T-helper 1 cell (primary cell): ENCODE measurements at regions not wholly inside any gene's neighbourhood (a gene's known extent, or its start where the extent isn't known, plus 50 kb on each side); places are given as distances from the start of the nearest gene placed in this dataset.
"Not testable (repeated sequence)": the region's sequence is repeated elsewhere in the genome, so short reads cannot be mapped to it uniquely, and the experiment has no call there.

Experiments used
- DNase-seq, 5 donors: peaks; one replicate each; pipeline ENCODE4 v3.0.0-alpha.2; 2012 to 2020

DNA sequence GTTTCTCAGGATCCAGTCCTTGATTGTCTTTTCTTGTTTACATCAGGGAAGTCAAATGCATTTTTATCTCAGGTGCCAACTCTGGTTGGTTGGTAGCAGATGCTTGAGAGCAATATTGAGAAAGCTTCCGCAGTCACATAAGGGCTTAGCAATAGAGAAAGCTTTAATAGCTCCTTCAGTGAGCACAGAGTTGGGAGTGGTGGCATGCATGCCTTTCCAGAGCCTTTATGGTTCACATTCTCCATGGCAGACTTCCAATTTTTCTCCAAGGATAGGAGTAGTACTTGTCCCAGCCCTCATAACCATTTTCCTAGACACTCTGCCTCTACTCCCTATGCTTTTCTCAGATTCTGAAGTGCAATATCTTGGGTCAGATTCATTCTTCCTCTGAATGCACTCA is 280.4 kb downstream of the AEBP2 start:
- DNase-seq, result no peak

DNA sequence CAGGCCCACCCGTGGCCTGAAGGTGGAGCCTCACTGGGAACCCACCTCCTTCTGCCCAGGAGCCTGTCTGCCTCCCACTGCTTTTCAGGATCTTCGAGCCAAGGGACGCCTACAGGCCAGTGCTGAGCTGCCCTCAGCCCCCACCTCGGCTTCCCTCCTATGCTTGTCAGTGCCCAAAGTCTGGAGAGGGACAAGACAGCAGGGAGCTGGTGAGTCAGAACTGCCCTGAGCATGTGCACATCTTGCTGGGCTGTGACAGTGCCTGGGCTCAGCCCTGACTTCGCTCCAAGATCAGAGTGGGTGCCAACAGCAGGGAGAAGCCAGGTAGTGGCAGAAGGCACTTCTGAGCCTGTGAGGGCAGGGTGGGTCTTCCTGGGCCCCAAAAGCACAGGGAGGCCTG is 286.8 kb downstream of the AEBP2 start:
- no peak for DNase-seq

DNA sequence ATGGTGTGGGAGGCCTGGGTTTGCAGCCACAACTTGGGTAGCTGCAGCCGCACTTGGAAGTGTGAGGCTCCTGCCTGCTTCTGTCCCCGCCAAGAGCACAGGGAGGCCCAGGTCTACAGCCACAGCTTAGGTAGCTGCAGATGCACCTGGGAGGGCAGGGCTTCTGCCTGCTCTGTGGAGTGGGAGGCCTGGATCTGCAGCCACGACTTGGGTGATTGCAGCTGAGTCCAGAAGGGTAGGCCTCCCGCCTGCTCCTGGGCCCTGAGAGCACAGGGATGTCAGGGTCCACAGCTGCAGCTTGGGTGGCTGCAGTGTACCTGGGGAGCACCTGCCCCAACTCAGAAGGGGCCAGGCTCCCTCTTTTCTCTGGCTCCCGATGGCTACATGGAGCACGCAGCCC is 287.3 kb downstream of the AEBP2 start:
- no peak for DNase-seq

DNA sequence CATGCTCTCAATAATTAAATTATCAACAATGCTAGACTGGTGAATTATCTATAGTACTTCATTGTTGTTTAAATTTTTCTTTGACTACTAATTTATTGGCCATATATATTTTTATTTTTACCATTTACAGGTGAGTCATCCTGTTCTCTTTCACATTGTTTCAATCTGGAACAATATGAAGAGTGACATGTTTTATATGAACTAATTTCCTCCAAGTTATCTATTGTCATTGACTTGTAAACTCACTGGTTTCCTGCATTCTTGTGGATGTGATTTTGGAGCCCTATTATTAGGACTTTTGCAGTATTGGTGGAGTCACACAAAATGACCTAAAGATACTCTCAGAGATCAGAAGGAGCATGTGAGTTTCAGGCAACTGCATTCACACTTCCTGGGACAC is 297.7 kb downstream of the AEBP2 start:
- no peak for DNase-seq

DNA sequence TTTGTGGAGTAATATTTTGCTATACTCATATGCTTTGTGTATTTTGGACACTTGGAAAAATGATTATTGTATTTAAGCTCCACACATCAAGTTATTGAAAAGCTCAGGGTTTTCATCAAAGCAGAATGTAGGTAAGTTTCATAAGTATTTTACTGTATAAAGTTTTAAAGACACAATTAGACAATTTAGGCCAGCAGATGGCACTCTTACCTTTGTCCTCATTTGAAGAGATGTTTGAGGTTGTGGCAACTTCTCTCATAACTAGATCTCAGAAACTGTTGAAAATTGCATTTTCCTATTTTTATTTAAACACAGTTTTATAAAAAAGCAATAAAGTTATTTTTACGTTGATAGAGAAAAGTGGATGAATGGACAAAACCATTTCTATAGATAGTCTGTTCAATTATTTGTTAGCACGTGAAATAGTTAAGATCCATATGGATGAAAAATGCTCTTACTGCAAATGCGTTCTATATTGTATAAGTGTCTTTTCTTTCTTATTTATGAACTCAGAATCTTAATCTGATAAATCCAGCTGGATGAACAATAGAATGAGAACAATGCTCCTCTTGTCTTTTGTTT is 300.0 kb downstream of the AEBP2 start:
- DNase-seq, result peak in 1 of 5 donors; percentile 30

DNA sequence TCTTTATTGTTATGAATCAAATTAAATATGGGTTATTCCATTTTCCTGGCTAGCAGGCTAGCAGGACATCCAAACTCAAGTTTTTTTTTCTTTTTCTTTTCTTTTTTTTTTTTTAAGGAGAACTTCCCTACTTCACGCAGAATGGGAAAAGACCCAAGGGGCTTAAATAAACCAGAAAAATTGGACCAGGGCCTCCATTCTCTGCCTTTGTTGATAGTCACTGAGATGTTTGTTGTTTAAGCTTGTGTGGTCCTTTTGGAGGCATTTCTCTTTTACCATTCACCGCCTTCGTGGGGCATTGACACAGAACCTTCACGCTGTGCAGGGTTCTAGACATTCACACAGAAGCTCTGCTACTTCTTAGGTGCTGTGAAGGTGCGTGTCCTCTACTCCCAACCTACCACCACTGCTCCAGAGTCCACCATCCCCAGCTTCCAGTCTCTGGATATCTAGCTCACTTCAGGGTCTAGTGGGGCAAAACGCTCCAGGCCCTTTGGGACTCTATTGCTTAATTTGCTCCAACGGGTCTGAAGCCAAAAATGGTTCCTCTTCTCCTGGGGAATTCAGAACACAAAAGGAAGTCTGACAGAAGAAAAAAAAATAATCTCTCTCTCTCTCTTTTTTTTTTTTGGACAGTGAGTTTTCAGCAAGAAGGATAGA is 301.3 kb downstream of the AEBP2 start:
- DNase-seq, result no peak

DNA sequence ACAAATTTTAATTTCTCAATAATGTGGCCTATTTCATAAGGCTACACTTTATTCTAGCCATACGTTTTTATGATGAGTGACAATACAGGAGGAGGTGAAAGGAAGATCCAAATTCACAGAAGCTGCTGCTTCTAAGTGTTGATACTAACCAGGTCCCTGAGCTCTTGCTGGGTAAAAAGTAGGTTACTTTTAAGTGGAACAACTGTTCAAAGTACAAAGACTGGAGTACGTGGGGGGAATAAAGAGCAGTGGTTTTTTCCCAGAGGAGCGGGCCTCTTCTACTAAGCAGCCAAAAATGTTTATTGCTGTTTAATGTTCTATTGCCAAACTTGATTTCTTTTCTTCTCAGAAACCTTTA is 301.8 kb downstream of the AEBP2 start:
- DNase-seq, result no peak

DNA sequence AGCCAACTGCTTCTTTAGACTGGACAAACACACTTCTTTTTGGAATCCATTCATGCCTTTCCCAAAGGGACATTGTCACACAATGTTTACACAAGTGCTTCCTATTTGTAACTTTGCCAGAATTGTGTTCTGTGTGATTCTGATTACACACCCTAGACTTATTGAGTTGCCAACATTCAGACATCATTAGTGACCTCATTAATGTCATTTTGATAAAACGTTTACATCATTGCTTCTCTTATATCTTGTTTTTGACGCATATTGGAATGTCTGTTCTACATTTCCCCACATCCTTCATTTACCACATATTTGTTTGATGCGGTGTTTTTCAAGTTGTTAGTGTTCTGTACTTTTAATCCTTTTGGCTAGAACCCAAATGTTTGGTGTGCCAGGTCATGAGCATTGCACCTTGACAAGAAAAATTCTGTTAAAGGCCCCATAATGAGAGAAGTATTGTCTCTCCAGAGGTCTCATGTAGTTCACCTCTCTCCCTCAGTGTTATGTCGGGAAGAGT is 305.5 kb downstream of the AEBP2 start:
- no peak for DNase-seq

DNA sequence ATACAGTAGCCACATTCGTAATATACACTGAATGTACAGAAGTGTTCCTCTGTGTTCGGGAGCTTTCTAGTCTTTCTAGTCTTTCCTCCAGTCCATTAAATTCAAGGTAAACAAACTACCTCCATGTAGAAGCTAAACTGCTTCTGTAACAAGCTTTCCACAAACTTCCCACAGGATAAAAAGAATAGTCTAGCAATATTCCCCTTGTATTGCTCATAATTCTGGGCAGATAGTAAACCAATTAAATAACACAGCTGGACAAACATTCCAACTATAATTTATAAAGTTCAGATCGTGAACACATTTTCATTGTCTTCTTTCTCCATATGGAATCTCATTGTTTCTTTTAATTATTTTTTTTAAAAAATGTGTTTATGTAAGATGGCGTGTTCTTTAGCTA is 307.2 kb downstream of the AEBP2 start:
- no peak for DNase-seq

DNA sequence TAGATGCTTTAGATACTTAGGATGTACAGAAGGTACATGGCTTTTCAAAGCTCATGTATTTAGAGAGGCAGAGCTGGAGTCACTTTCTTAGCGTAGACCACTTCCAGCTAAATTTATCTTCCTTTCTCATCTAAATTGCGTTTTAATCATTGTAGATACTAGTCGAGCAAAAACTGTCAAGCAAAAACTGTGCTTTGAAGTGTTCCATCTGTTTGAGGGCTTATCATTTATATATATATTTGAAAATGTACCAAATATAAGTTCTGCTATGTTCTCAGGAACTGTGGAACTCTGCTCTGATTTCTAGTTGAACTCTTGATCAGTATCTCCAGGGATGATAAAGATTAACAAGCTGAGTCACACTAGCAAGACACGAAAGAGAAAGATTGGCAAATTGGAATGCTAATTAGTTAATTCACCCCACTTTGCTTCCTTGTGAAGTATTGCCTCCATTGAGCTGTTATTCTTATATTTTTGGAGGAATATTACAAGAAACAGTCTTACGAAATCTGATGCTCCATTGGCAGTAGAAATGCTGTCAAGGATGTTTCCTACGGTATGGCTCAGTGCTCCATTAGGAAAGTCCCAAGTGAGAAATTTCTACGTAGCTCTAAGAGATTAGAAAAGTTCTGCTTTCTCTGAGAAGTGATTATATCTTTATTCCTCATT is 310.7 kb downstream of the AEBP2 start:
- no peak for DNase-seq

DNA sequence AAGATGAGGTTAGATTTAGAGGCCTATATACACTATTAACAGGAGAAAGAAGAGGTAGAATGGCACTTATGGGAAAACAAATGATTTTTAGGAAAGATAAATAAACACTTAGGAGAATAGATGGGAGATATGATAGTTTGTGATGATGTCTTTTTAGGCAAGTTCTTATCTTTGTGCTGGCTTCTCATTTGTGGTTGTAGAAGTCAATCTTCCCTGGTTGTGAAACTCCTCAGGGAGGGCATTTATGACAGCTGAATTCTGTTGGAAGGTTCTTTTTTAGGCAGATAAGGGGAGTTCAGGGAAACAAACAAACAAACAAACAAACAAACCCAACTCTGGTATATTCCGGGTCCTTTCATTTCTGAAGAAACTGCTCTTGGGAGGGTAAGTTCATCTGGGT is 311.8 kb downstream of the AEBP2 start:
- DNase-seq, result no peak

DNA sequence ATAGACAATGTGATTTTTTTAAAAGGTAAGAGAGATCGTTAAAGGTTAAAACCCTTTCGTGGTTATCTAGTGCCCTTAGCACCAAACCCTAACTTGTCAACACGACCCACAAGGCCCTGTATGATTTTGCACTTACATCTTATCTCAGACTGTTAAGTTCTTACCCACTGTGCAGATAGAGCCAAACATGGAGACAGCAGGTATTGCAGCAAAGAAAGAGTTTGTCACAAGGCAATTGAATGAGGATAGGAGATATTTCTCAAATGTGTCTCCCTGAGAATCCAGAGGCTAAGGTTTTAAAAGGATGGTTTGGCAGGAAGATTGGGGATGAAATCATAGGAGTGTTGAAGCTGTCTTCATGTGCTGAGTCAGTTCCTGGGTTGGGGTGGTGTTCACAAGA is 313.4 kb downstream of the AEBP2 start:
- no peak for DNase-seq

DNA sequence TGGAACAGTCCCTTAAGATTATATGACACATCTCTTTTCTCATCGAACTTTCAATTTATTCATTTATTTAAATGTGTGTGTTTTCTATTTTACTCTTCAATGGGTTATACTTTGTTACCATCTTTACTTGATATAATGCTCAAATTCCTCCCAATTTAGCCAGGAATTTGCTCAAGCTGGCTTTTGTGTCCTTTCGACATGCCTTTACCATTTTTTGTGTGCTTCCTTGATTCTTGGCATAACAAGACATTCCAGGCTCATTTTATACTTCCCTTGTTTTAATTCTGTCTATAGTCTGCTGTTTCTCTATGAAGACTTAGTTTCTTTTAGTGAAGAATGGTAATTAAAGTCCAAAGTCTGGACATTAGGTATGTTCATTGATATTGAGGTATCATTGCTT is 315.8 kb downstream of the AEBP2 start:
- DNase-seq, result no peak

DNA sequence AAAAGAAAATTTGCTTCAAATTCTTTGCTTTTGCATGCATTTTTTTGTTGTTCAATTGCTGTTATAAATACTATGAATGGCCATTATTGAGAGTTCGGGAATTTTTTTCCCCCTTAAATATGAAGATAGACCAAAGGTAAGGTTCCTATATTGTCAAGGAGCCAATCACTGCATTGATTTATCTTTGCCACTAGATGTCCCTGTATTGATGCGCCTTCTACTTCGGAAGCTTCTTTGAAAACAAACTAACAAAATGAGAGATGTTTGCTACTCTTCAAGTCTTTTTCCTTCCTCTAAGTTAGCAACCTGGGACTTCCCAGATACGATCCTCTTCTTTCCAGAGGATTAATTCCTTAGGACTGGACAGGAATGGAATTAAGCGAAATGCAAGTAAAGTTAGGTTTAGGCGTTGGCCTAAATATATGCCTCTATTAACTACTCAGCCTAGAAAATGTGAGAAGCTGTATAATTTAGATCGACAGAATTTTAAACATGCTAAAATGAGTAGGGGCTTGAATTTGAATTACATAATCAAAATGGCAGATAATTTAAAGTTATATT is 318.1 kb downstream of the AEBP2 start:
- peak in 1 of 5 donors; percentile 17 for DNase-seq

DNA sequence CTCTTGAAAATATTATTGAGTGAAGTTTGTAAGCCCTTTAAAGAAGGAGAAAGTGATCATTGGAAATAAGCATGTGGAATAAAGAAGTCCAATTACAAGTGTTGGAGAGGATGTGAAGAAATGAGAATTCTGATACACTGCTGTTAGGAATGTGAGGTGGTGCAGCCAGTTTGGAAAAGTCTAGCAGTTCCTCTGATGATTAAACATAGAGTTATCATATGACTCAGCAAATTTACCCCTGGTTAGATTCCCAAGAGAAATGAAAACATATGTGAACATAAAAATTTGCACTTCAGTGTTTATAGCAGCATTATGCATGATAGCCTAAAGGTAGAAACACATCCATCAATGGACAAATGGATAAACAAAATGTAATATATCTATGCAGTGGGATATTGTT is 319.9 kb downstream of the AEBP2 start:
- DNase-seq, result no peak

DNA sequence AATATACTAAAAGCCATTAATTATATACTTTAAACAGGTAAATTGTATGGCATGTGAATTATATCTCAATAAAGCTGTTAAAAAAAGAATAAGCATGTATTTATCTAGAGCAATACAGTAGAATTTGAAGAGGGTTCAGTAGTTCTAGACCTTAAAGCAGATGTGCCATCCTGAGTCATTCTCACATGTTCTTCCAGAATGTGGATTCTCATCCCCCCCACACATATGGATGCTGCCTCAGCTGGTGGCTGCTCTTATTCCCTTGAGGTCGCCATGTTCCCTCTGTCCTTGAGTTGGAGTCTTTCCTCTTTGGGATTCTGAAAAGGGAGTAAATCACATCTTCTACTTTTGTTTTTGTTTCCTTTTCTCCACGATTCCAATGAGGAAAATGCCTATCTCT is 321.3 kb downstream of the AEBP2 start:
- DNase-seq, result no peak

DNA sequence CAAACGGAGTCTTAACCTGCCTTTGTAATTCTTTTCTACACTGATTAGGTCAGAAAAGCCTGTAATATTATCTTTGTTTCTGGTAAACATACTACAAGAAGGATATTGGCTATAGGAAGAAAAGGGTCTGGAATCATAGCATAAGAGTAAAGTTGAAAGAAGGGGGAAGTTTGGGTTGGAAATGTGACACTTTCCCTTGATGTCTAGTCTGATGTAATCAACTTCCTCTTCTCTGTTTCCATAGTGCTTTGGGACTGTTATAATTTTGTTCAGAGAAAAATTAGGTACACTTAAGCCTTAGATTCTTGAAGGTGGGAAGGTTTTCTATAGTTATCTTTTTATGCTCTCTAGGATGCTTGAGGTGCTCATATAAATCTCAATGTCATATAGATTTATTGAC is 322.2 kb downstream of the AEBP2 start:
- DNase-seq, result no peak

DNA sequence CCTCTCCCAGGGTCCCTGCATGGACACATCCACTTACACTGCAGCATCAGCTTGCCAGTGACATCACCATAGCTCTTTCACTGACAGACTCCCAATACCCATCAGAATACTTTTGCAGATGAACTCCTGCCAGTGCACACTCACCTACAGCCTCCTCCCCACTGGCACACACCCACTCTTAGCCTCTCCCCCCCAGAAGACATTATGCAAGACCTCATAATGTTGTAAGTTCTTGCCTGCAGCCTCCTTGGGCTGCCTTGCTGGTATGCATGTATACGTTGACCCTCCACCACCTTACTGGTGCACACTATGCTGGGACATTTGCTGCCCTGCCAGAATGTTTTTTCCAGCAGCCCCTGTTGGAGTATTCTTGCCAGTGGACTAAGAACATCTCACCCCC is 324.2 kb downstream of the AEBP2 start:
- no peak for DNase-seq

DNA sequence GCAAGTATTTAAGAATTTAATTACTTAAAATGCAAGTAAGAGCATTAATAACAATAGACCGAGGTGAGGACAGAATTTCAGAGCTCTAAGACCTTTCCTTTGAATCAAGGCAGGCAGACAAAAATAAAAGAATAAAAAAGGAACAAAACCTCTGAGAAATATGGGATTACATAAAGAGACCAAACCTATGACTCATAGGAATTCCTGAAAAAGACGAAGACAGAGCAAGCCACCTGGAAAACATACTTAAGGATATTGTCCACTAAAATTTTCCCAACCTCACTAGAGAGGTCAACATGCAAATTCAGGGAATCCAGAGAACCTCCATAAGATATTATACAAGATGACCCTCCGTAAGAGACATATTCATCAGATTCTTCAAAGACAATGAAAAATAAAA is 325.1 kb downstream of the AEBP2 start:
- DNase-seq, result no peak

DNA sequence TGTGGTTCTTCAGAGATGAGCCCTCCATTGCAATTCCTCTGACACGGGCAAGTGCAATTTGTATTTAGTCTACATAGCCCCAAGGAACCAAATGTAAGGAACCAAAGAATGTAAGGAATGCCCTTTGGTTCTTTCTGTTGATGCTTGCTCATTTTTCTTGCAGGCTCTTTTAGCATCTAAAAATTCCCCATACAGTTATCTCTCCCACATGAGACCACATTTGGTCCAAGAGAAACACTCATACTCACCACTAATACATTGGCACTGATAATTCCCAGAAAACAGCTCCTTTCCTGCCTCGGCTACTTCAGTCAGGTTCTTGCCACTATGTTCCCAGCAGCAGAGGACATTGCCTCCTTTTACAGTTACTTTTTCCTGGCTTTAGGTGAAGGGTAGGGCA is 332.6 kb downstream of the AEBP2 start:
- no peak for DNase-seq

DNA sequence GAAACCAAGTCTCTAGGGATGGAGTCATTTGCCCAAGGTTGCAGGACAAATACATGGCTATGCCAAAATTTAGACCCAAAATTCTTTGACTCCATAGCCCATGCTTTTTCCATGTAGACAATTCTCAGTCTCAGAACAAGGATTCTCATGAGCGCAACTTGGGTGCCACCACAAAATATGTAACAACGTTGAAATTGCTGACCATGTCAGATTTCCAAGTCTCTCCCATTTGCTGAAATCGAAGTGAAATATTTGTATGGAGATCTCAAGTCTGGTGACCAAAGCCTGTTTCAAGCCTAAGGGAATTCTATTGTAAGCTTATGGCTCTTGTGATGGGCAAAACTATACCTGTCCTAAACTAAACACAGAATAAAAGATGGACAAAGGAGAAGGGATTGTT is 333.5 kb downstream of the AEBP2 start:
- DNase-seq, result no peak

DNA sequence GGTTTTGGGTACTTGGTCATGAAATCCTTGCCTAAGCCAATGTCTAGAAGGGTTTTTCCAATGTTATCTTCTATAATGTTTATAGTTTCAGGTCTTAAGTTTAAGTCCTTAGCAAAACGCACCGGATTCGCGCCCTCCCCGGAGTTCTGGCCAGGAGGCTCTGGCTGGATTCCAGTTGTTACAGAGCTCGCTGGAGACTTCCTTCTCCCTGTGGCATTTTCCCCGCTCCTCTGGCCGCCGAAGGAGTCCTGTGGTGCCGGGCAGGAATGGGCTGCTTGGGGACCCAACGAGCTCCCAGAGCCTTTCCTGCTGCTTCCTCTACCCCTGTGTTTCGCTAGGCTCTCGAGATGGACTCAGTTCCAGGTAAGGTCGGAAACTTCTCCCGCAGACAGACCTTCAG is 335.9 kb downstream of the AEBP2 start:
- no peak for DNase-seq

DNA sequence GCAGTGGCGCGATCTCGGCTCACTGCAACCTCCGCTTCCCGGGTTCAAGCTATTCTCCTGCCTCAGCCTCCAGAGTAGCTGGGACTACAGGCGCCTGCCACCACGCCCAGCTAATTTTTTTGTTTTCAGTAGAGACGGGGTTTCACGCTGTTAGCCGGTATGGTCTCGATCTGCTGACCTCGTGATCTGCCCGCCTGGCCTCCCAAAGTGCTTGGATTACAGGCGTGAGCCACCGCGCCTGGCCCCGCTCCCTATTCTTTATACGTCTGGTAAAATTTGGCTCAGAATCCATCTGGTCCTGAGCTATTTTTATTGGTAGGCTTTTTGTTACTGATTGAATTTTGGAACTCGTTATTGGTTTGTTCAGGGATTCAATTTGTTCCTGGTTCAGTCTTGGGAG is 336.7 kb downstream of the AEBP2 start:
- not testable (repeated sequence) for DNase-seq

DNA sequence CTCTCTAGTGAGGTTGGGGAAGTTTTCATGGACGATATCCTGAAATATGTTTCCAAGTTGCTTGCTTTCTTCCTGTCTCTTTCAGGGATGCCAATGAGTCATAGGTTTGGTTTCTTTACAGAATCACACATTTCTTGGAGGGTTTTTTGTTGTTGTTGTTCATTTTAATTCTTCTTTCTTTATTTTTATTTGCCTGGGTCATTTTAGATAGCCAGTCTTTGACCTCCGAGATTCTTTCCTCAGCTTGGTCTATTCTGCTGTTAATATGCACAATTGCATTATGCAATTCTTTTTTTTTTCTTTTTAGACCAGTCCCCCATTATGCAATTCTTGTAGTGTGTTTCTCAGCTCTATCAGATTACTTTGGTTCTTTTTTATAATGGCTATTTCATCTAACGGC is 338.9 kb downstream of the AEBP2 start:
- DNase-seq, result no peak
